GM21529 (cell line): ENCODE measurements at regions not wholly inside any gene's neighbourhood (a gene's known extent, or its start where the extent isn't known, plus 50 kb on each side); places are given as distances from the start of the nearest gene placed in this dataset.
A peak's percentile ranks its signal among the peaks of the same experiment; 100 is the strongest.
"Not testable (repeated sequence)": the region's sequence is repeated elsewhere in the genome, so short reads cannot be mapped to it uniquely, and the experiment has no call there.

Experiments used
- ATAC-seq: cut with Tn5 transposase; IDR thresholded peaks from one replicate; pipeline ENCODE4 v1.9.1; 2021; ENCODE audit not compliant: unreplicated experiment

DNA sequence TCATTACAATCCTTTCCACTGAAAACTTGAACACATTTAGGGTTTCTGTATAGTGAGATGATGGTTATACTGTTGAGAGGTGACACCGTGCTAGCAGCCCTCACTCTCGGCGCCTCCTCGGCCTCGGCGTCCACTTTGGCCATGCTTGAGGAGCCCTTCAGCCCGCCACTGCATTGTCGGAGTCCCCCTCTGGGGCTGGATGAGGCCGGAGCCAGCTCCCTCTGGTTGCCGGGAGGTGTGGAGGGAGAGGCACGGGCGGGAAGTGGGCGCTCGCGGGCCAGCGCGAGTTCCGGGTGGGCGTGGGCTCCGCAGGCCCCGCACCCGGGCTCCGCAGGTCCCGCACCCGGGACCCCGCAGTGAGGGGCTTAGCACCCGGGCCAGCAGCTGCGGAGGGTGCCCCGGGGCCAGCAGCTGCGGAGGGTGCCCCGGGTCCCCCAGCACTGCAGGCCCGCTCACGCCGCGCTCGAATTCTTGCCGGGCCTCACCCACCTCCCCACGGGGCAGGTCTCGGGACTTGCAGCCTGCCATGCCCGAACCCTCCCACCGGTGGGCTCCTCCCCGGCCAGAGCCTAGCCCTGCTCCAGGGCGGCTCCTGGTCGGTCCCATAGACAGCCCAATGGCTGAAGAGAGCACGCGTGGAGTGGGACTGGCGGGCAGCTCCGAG is 145.9 kb upstream of the ZNF608 start:
- no peak for ATAC-seq

- ATAC-seq = no peak
Observed at GRCh38 chr5:124894541-124894940, 148.1 kb upstream of the ZNF608 start.

GRCh38 chr5:124895236-124895635 is 148.8 kb upstream of the ZNF608 start:
- no peak for ATAC-seq

DNA sequence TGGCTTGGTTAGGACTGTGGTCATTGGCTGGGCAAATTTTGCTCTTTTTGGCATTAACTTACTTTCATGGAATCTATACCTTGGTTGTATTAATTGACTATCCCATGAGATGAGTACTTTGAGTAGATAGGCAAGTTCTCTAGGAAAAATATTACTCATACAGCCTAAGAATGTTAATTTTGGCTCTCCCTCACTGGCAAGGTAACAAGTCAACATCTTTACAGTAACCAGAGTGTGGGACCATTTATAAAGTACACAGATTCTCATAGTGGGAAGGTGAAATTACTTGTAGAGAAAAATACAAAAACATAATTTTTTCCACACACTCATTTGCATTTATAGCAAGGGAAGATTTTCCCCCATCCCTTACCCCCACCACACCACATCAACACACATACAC is 154.6 kb upstream of the ZNF608 start:
- no peak for ATAC-seq

GRCh38 chr5:124902097-124902821 is 155.8 kb upstream of the ZNF608 start:
- peak; percentile 99 for ATAC-seq

GRCh38 chr5:124905256-124906130 is 159.1 kb upstream of the ZNF608 start:
- ATAC-seq = no peak

DNA sequence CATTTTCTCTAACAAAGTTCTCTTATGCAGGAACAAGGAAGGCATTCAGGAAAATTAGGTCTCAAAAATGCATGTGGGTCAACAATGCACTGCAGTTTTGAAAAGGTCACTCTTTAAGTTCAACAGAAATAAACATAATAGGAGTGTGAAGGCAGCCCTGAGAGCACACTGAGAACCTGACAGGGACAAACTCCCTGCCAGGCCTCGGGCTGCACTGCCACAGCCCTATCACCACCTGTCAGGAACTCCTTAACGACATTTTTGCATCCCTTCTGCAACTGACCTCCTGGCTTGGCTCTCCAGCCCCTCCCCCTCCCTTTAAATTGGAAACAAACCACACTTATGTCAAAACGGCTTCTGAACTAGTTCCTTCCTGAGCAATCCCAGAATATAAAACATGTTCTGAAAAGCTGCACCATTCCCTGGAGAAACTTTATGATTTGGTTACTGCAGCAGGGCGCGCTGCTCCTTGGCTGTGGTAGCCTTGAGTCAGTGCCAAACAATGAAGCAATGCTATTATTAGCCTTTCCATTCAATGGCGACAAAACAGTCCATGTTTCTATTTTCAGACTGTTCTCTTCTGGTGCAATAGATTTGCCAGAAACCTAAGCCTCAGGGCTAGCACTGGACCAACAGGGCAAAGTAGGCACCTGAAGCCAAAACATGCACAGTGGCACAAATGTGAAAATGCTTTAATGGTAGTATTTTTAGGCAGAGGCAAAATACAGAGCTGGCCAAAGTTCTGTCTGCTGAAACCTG is 160.1 kb upstream of the ZNF608 start:
- ATAC-seq = no peak

GRCh38 chr5:124907098-124907644 is 160.7 kb upstream of the ZNF608 start:
- ATAC-seq = no peak

DNA sequence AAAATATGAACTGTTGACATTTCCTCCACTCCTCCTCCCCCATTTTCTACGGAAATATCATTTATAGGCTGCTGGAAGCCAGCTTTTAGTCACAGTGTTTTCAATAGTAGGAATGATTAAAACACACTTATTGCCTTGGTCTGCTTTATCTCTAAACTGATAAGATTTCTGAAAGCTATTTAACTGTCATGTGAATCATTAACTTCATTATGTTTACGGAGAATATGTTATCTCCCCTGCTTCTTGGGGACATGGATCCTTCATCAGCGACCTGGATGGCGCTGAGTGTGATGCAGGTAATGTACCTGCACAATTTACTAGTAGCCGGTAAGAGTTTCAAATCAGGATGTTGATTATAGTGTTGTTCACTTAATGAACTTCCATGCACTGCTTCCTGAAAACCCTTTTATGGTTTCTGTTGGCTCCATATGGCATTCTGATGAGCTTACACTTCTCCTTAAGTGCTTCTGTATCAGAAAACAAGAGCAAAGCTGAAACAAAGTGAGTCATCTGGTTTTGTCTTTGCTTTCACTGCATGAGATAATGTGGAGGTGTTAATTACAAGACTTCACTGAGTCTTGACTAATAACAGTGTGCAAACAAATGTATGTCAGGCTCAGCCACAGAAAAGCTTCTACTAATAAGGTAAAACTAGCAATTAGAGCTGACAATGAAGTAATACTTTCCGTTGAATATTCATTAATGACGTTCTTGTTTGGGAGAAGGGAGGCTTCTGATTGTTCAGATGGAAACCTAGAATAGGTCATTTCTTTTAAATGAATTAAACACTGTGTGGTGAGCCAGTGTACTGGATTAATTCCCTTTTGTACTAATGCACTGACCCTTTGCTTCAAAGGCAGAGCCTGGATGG is 162.4 kb upstream of the ZNF608 start:
- peak; percentile 85 for ATAC-seq

- no peak for ATAC-seq
Observed at GRCh38 chr5:124909734-124910133, 163.3 kb upstream of the ZNF608 start.

- ATAC-seq = peak; percentile 44
Observed at GRCh38 chr5:124910354-124911016, 164.0 kb upstream of the ZNF608 start.

GRCh38 chr5:124912638-124913328 is 166.3 kb upstream of the ZNF608 start:
- ATAC-seq = no peak

DNA sequence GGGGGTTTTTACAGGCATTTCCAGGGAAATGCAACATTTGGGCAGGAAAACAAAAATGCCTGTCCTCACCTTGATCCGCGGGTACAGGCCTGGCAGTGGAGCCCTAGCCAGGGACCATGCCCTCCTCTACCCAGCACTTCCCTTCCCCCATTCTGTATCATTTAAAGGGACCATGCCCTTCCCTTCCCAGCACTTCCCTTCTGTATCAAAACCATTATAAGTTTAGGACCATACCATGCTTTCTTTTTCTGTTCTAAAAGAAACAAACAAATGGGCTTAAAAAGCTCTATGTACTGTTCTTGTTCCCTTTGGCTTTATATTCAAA is 166.9 kb upstream of the ZNF608 start:
- ATAC-seq = no peak

GRCh38 chr5:124916313-124916712 is 169.9 kb upstream of the ZNF608 start:
- not testable (repeated sequence) for ATAC-seq

- no peak for ATAC-seq
Observed at GRCh38 chr5:124918618-124919017, 172.2 kb upstream of the ZNF608 start.

GRCh38 chr5:124919076-124919475 is 172.6 kb upstream of the ZNF608 start:
- no peak for ATAC-seq

- ATAC-seq = no peak
Observed at GRCh38 chr5:124919747-124920525, 173.5 kb upstream of the ZNF608 start.
